ENCODE measurements at regions not wholly inside any gene's neighbourhood (a gene's known extent, or its start where the extent isn't known, plus 50 kb on each side); places are given as distances from the start of the nearest gene placed in this dataset.
A peak's percentile ranks its signal among the peaks of the same experiment; 100 is the strongest.
"Not testable (repeated sequence)": the region's sequence is repeated elsewhere in the genome, so short reads cannot be mapped to it uniquely, and the experiment has no call there.

- DNase-seq: no peak
Observed at GRCh38 chr4:164115236-164115635, 620.7 kb downstream of the TMA16 start.

GRCh38 chr4:164116286-164116685, 621.8 kb downstream of the TMA16 start:
- no peak for DNase-seq

DNA sequence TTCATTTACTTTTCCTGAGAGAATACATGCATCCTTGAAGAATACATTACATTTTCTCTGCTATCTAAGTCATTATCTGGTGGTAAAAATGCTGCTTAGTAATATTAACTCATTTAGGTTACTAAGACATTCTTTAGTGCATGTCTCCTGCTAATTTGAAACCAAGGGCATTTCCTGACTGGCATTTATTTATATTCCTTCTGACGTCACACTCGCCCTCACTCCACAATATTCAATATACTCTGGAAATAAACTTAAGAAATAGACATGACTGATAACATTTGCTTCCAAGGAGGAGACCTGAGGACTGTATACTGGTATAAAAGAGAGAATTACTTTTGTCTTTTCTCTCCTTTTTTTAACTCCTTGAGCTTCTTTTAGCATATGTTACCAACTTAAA, 619.5 kb upstream of the SMIM31 start:
- no peak for DNase-seq

- DNase-seq: no peak
Observed at GRCh38 chr4:164136180-164136616, 617.7 kb upstream of the SMIM31 start.

- no peak for DNase-seq
Observed at GRCh38 chr4:164138521-164138920, 615.4 kb upstream of the SMIM31 start.

- no peak for DNase-seq
Observed at GRCh38 chr4:164139291-164139690, 614.6 kb upstream of the SMIM31 start.

GRCh38 chr4:164141755-164142375, 612.1 kb upstream of the SMIM31 start:
- DNase-seq: not testable (repeated sequence)

DNA sequence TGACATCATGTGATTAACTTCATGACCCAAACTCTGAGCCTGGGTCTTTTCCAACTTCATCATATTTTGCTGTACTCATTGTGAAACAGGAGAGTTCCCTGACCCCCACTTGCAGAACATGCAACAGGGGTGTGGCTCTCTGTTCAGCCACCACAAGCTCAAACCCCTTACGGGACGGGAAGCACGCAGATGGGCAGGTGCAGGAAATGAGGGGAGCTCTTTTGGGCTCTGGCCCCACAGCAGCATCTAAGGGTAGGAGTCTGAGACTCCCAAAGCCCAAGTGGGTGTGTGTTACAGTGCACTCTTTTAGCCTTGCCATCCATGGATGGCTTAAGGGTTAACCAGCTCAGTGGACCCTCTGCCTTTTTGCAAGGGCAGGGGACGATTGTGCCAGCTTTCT, 599.5 kb upstream of the SMIM31 start:
- no peak for DNase-seq

- DNase-seq: no peak
Observed at GRCh38 chr4:164169591-164169990, 584.3 kb upstream of the SMIM31 start.

- DNase-seq: no peak
Observed at GRCh38 chr4:164177153-164177552, 576.8 kb upstream of the SMIM31 start.

DNA sequence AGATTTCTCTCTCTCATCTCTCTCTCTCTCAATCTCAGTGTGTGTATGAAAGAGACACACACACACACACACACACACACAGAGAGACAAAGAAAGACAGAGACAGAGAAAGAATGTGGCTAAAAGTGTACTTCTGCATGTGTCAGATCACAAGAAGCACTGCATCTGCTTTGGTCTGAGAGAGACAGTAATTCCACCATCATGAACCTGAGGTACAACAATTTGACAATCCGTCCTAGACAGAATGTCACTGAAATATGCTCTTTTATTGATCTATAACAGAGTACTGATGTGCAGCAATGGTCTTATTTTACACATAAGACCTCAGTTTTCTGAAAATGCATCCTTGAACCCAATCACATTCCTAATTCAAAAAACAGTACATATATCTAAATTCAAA, 576.2 kb upstream of the SMIM31 start:
- no peak for DNase-seq

DNA sequence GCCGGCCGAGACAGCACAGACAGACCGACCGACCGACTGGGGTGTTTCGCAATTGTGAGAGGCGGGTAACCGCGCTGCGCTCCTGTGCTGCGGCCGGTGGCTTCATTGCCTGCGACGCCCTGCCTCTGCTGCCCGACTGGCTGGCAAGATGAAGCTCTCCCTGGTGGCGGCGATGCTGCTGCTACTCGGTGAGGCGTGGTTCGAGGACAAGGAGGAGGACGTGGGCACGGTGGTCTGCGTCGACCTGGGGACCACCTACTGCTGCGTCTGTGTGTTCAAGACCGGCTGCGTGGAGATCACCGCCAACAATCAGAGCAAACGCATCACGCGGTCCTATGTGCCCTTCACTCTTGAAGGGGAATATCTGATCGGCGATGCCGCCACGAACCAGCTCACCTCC, 565.7 kb upstream of the SMIM31 start:
- no peak for DNase-seq

GRCh38 chr4:164192844-164193243, 561.1 kb upstream of the SMIM31 start:
- no peak for DNase-seq

- no peak for DNase-seq
Observed at GRCh38 chr4:164193676-164194075, 560.3 kb upstream of the SMIM31 start.

DNA sequence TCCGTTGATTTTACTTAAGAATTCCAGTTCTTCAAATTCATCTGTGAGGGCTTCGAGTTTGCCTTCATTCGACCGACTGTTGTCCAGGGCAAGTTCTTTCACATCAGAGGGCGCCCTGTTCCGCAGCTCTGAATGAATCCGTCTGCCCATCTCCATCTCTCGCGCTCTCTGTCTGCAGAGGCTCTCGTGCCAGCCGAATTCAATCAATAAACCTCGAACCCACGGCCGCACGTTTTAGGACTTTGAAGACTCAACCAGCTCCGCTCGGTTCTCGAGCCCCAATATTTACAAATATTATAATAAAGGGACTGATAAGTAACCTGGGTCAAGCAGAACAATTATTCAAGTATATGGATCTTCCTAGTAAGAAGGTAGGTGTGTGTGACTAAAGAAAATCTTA, 556.4 kb upstream of the SMIM31 start:
- no peak for DNase-seq

DNA sequence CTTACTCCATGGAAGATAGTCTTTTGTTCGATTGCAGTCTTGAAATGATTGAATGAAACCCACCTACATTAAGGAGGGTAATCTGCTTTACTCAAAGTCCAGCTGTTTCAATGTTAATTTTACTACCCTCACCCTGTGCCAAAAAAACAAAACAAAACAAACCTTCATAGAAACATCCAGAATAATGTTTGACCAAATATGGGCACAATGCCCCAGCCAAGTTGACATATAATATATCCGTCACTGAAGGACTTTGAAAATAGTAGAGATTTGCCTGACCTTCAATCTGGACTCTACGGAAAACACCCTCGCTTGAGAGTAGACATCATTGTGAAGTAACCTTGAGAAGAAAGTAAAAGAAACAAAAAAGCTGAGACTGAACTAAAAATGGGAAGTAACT, 550.5 kb upstream of the SMIM31 start:
- DNase-seq: no peak

DNA sequence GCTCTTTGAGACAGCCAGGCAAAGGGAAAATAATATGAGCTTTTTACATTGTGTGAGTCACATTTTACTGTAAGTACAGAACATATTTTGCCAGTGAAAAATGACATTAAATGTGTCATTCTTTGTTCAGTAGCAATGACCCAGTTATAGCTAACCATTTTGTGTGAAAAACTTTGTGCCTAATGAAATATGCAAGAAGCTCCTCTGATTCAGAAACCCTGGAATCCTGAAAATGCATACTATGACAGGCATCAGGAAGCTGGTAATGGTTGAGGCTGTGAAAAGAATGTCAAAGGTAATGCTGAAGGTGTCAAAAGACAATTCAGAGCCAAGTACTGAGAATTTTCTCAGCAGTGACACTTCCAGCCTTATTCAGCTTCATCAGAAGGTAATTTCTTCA, 549.5 kb upstream of the SMIM31 start:
- DNase-seq: no peak

- no peak for DNase-seq
Observed at GRCh38 chr4:164207460-164207859, 546.5 kb upstream of the SMIM31 start.

- DNase-seq: no peak
Observed at GRCh38 chr4:164210377-164210776, 543.6 kb upstream of the SMIM31 start.

DNA sequence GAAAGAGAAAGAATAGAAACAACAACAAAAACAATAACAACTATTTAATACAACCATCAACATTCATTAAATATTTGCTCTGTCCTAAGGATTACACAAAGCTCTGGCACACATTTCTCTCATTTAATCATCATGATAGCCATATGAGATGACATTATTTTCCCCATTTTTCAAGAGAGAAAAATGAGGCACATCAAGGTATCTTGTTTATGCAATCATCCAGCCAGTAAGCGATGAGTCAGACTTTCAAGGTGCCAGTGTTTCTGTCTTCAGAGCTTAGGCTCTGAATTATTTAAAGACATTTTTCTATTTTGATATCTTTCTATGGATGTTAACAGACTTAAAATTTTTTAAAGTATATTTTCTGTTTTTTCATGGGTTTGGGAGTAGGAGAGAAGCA, 541.8 kb upstream of the SMIM31 start:
- DNase-seq: no peak

DNA sequence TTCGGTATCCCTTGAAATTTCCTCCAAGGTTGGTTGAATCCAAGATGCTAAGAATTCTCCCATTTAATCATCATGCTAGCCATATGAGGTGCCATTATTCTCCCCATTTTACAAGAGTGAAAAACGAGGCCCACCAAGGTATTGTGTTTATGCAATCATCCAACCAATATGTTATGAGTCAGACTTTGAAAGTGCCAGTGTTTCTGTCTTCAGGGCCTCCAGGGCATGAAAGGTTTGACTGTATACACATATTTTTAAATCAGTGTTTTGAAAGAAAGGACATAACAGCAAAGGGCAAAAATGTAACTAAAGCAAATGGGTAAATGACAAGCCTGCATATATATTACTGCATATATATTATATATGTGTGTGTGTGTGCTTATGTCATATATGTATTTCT, 541.2 kb upstream of the SMIM31 start:
- DNase-seq: no peak

DNA sequence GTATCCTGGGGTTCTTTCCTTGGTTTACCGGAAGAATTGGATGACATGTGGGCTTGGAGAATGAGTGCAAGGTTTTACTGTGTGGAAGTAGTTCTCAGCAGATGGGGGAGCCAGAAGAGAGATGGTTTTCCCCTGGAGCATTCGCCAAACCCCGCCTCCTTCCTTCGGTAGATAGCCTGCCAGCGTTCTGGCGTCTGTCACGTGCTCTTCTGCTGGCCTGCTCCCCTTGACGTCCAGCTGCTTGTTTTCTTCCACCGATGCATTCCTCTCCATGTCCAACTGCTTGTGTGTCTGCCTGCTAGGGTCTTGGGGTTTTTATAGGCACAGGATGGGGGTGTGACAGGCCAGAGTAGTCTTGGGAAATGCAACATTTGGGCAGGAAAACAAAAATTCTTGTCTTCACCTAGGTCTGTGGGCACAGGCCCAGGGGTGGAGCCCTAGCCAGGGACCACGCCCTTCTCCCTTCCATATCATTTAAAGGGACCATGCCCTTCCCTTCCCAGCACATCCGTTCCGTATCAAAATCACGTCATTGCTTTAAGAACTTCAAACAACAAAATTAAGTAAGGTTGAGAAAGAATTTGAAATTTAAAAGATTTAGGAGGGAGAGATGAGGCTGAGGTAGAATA, 538.7 kb upstream of the SMIM31 start:
- no peak for DNase-seq

- no peak for DNase-seq
Observed at GRCh38 chr4:164221631-164222030, 532.3 kb upstream of the SMIM31 start.

- DNase-seq: peak; percentile 93
Observed at GRCh38 chr4:164224871-164225270, 529.1 kb upstream of the SMIM31 start.

GRCh38 chr4:164229255-164229654, 524.7 kb upstream of the SMIM31 start:
- no peak for DNase-seq
